GM18511 (cell line): ENCODE measurements at regions not wholly inside any gene's neighbourhood (a gene's known extent, or its start where the extent isn't known, plus 50 kb on each side); places are given as distances from the start of the nearest gene placed in this dataset.

ENCODE experiments used
- ATAC-seq: cut with Tn5 transposase; IDR thresholded peaks from one replicate; pipeline ENCODE4 v1.9.1; 2021; ENCODE audit warnings: mild to moderate bottlenecking, moderate library complexity; ENCODE audit not compliant: unreplicated experiment

DNA sequence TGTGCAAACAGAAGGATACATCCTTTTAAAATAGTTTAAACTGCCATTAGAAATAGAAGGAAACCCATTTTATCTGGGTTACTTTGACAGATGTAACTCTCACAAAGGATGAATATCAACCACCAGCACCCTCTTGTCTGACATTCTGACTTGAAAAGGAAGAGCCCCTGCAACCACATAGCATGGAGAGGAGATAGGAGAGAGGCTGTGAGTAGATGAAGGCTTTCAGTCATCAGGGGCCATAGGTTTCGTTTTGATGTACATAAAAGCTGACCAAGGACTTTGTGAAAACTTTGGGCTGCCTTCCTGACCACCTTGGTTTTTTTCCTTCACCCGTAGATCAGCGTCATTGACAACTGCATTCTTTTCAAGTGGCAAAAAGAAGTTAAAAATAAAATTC, 211.6 kb upstream of the PRPS1L1 start:
- no peak for ATAC-seq

DNA sequence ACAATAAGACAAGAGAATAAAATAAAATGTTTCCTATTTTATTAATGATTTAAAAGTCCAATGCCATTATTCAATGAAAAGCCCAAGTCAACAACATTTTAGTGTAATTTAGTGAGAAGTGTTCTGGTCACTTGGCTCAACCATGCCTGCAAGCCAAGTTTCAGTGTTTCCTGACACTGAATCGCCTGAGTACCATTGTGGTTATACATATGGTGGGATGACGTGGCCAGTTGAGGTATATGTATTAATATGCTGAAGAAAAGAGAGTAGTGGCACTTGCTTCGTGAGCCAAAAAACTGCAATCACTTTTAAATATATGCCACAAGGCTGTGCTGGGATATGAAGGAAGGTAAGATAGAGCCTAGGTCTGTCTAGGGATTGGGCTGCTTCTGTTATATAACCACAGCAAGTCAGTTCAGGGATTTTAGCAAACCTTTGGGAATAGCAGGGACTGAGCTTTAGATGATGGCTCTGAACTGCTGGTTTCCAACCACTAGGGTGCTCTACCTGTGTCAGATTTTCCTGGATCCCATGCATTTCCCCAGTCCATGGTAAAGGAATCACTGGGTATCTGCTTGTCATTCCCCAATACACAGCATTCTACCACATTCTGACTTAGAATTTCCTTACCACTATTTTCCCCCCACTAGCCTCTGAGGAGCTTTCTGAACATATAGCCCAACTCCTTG, 214.0 kb upstream of the PRPS1L1 start:
- ATAC-seq, result peak; percentile 74

DNA sequence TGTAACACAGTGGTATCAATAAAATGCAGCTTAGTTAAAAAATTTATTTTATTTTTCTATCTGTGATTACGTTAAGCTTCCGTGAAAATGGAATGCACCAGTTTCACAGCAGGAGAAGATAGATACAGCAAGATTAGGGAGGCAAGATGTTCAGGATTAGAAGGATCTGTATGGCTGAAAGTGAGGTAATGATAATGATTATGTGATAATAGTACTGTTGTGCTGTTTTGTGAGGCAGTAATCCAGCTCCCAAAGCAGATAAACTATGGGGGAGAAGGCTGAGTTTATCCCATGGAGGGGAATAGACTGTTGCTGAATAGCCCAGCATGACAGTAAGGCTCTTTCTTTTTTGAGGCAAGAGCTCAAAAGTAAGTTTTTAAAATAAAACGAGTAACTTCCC, 216.1 kb upstream of the PRPS1L1 start:
- no peak for ATAC-seq

DNA sequence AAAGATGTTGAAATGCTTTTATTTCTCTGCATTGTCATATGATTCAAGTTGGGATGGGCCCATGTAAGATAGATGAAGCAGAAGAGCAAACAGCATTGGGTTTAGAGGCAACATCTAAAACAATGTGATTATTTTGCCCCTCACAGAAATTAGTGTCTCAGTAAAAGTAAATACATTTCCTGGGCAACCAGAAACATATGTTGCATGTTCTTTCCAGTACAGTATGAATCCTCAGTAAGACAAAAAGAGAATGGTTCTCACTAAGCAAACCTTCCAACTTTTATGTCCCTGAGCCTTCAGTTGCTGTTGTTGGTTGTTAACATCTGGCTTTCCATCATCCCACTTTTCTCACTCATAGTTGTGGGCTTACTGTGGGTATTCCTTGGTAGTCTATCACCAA, 222.5 kb upstream of the PRPS1L1 start:
- ATAC-seq, result no peak

DNA sequence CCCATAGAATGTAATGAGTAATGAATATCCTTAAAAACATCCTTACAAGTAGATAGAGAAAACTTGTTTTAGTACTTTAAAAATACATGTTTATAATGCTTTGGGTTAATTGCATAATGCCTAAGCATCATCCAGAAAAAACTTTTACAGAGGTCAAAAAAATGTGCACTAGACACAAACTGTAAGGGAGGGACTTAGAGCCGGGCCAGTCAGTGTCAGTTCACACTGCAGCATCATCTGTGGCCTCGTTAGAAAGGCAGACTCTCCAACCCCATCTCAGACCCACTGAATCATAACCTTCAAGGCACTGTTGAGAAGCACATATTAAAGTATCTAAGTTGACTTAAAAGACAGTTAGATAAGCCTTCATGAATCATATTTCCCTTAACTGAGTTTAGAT, 230.1 kb upstream of the PRPS1L1 start:
- ATAC-seq, result no peak

DNA sequence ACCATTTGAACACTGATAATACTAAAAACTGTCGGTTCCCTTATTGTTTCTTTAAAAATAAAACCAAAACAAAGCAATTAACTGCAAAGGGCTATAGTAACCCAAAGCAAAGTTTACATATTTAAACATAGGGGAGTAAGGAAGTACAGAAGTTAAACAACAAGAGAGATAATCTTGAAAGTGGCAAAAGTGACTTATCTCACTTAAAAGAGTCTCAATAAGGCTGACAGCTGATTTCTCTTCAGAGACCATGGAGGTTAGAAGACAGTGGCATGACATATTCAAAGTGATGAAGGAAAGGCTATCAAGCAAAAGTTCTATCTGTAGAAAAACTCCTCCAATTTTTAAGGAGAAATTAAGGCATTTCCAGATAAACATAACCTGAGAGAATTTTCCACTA, 233.5 kb upstream of the HDAC9 start:
- no peak for ATAC-seq

DNA sequence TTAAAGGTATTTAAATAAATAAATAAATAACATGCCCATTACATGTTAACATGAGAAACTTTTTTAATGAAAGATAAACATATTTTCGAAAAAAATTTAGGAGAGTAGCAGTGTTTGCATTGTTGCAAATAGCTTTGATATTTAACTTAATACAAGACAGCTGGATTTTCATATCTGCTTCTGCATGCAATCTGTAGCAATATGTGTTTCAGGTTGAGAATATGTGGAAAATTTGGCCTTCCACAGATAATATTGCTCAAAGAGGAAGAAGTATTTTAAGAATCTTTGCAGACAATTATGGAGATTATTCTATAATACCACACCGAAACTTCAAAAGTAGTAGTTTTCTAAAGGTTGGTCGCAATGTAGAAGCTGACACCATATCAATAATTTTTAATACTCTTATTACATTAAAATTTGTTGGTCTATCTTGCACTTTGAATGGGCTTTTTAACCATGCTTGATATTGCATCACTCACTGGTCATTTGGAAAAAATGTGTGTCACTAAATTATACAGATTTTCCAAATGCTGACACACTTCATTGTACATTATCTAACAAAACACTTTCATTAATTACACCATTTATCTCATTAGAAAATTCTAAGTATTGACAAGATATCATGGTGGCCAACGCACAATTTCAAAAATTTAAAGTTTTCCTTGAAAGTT, 229.8 kb upstream of the HDAC9 start:
- no peak for ATAC-seq

DNA sequence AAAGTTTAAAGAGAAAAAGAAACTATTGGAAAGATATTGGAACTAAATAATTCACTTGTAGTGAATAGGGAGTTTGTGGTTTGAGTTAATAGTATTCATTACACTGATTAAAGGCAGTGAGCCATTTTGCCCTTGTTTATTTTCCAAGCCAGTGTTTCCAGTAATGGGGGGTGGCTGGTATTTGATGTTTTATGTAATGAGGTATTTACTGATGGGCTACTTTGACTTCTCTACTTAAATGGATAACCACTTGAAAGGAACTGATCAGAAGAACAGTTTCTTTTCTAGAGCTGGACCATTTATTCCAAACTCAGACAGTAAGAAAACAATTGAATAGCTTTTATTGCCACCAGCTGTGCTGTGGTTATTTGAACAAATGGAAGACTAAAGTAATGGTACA, 227.0 kb upstream of the HDAC9 start:
- ATAC-seq, result no peak

DNA sequence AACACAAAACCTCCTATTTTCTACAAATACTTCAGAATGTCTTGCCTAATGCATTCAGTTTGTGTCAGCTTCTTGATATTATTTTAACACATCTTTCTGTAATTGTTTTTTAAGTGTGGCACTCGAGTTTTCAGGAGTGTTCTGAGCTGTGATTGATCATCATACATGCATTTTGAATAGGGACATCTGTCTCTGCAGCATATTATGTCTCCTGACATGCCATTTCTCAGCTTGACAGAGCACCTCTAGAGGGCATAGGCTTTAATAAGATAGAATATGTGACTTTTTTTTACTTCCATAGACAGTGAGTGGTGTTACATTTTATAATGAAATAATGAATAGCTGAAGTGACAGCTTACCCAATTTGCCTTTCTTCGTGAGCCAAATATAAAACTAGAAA, 219.2 kb upstream of the HDAC9 start:
- no peak for ATAC-seq

DNA sequence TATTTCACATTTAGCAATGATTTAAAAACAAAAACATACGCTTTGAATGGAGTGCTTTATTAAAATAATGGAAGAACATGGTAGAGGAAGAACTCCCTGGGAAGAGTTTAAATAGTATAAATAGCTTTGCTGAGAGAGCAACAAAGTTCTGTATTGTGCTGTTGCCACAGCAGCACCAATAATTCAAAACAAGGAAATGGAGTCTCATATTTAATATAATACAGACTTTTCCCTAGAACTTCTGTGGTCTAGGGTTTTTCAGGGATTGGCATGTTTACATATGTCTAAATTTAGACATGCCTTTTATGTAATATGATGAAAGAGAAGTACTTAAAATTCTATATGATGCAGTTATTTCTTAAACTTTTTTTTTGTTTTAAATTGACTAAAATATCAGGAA, 217.2 kb upstream of the HDAC9 start:
- ATAC-seq, result no peak

DNA sequence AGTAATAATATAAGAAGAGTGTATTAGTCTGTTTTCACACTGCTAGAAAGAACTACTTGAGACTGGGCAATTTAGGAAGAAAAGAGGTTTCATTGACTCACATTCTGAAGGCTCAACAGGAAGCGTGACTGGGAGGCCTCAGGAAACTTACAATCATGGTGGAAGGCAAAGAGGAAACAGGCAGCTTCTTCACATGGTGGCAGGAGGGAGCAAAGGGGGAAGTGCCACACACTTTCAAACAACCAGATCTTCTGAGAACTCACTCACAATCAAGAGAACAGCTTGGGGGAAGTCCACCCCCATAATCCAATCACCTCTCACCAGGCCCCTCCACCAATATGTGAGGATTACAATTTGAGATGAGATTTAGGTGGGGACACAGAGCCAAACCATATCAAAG, 212.5 kb upstream of the HDAC9 start:
- no peak for ATAC-seq

DNA sequence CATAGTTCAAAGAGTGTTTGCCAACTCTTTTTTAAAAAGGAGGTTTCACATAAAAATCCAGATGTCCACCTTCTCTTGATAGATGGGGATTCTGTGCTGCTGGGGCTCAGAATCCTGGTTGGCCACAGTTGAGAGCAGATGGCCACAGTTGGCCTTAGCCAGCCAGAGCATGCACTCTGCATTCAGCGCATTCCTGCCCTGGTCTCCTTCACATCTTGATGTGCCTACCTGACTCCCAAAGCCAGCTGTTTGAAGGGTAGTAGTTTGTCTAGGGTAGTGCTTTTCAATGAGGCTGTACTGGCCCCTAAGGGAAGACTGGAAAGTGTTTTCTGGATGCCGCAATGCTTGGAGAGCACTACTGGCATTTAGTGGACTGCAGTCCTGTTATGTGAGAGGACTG, 208.1 kb upstream of the HDAC9 start:
- ATAC-seq, result no peak

DNA sequence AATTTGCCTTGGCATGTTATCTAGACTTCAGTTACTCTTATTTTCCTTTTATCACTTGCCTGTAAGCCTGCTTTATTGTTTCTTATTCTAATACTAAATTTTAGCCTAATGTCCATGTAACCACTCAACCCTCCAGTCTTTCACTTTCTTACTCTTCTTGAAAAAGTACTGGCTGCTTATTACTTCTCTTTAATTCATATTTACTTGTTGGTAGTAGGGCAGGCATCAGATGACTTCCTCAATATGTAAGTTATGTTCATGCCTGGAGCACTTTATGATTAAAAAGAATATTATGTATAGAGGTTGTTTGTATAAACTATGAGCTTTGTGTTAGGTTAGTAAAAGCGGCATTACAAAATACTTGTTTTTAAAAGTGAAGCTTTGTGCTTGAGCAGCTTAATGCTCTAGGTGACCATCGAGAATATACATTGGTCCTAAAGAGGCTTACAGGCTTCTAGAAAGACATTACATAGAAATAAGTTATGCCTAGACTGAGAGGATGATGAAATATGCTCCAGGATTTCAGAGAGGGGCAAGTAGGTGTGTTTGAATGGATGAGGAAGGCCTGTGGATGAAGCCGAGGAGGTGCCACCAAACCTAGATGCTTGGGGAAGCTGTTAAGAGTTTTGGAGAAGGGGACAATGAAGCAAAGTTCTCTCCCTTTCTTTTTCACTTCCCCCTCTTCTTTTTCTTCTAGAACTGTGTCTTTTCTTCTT, 207.1 kb upstream of the HDAC9 start:
- ATAC-seq, result no peak

DNA sequence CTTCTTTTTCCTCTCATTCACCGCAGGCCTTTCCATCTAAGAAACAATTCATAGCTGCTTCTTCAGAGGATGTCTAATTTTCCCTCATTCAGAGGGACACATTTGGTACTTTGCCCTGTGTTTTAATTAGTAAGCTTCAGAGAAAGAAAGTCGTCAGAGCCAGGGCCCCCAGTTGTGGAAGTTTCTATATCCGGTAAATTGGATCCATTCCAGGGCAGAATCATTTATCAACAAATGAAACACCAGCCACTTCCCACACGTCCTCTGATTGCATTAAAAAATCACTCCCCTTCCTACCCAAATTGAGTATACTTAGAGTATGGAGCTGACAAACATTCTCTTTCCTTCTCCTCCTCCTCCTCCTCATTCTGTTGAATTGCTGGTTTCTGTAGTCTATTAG, 205.8 kb upstream of the HDAC9 start:
- ATAC-seq, result peak; percentile 8

DNA sequence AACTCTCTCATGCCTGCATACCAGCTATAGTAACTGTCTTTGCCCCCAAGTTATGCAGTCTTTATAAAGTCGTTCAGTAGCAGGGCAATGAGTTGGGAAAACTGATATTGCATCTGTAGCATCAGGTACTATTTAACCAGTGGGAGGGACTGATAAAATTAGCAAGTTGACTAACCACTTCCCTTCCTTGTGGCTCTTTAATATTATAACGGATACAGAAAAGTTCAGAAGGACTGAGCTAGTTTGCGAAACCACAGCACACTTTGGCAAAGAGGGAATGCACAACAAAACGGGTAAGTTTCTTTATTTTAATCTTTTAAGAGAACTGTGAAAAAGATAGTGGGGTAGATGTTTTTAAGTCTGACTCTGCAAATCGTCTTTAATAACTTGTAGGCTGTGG, 205.3 kb upstream of the HDAC9 start:
- peak; percentile 75 for ATAC-seq

DNA sequence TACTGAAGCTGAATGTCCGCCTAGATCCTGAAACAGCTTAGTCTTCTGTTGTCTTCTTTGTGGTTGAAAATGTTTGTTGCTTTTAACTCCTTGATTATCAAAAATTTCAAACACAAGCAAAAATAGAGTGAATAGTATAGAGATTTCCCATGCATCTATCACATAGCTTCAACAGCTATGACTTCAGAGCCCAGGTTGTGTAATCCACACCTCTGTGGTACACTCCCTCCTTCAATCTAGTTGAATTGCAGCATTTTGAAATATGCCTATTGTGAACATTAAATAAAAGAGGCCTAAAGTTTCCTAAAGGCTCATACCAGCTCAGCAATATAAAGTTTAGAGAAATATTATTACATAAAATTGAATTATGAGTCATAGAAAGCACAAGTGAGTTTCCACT, 204.7 kb upstream of the HDAC9 start:
- peak; percentile 35 for ATAC-seq

DNA sequence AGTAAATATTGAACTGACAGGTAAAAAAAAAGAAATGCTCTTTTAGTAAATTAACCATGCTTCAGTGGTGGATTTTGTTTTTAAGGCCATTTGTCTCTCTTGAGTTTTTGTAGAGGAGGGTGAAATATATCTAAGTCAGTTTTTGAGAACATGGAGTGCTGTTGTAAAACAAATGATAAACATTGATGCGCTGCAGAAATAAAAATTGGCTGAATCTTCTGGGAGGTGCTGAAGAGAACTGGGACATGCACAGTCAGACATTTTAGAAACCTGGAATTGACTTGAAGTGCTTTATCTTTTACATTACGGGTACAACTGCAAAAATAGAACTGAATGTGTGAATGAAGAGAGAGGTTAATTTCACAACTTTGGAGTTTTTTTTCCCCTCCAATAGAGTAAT, 203.0 kb upstream of the HDAC9 start:
- ATAC-seq, result no peak

DNA sequence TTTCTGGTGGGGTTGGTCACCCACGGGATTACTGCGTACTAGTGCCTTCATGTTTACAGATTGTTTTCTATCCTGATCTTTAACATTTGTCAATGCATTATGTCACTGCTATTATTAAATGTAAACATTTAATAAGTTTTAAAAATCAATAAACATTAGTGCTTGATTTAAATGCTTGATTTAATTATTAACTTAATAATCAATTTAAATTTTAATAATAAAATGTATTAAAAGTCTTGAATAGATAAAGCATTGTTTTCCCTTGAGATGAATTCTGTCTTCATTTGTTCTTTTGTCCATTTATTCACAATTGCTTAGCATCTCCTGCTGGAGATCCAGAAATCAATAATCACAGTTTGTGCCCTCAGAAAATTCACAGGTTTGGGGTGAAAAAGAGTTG, 201.8 kb upstream of the HDAC9 start:
- ATAC-seq, result no peak

DNA sequence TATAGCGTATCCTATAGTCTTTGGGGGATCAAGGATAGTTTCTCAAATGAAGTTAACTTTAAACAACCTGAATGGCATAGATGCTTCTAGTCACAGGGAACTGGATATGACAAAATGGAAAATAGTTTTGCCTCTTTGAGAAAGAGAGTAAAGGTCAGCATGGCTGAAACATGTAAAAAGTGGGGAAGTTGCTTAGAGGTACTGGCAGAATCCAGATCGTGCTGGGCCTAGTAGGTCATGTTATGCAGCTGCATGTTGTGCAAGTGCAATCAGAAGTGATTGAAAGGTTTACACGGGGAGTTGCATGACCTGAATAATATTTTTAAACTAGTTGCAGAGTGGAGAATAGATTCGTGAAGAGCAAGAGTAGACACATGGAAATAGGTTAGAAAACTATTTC, 201.1 kb upstream of the HDAC9 start:
- no peak for ATAC-seq

DNA sequence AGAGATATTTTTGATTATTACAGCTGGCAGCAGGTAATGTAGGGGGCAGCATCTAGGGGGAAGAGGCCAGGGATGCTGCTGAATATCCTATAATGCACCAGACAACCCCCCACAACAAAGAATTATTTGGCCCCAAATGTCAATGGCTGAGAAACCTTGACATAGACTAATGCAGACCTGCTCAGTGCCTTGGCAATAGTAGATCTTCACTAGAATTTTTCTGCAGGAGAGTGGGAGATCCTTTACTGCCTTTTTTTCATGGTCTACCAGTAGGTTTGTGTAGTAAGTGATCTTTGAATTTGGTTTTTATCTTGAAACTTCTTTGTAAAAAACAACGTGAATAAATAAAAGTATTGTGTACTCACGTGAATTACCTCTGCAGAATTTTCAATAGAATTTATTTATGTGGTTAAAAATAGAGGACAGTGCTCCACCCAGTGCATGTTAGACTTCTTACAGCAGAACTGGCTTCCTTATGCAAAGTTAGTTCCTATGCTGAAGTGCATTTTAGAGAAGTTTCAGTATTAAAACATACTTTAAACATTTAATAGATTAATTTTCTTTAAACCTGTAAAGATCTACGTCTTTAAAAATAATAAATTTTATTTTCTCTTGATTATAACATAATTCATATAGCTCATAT, 199.6 kb upstream of the HDAC9 start:
- ATAC-seq, result no peak

DNA sequence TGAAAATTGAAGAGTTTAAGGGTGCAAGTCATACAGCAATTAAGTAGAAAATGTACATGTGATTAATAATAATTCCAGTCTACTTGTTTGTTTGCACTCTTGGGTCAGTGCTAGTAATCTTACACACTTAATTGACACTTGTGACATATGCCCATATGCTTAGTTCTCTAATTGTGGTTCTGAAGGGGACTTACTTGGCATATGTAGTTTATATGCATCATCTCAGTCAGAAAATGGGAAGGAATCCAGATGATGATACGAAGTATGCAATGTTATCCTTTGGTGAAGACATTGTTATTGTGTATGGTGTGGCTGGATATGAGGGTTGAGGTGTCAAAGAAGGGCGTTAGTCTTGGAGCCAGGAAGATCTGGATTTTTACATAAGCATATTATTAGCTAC, 193.5 kb upstream of the HDAC9 start:
- ATAC-seq, result no peak

DNA sequence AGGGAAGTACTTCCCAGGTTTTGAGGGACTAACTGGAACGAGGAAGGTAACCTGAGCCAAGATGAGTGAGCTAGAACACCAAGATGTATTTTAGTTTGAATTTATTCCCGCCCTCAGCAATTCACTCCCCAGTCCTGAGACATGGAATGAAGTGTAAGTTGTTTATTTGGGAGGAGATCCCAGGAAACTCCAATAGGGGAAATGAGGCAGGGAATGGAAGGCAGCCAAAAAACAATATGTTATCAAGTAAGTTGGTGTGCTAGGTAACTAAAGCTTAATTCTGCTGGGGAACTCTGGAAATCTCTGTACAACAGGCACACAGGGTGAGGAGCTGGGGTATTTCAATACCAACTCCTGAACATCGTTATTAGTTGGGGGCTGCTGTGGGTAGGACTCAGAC, 189.7 kb upstream of the HDAC9 start:
- ATAC-seq, result no peak
